ENCODE measurements at regions not wholly inside any gene's neighbourhood (a gene's known extent, or its start where the extent isn't known, plus 50 kb on each side); places are given as distances from the start of the nearest gene placed in this dataset.

GRCh38 chr14:22152903-22153302 is 436.1 kb downstream of the DAD1 start:
- TF ChIP-seq POLR2A (IDR thresholded peaks at IDR 0.05) (no peak), CTCF (IDR thresholded peaks at IDR 0.05) (no peak)
